Lower lobe of right lung (tissue), 2 donors: ENCODE measurements at regions not wholly inside any gene's neighbourhood (a gene's known extent, or its start where the extent isn't known, plus 50 kb on each side); places are given as distances from the start of the nearest gene placed in this dataset.

Source experiments
- ATAC-seq, 2 donors: fragments of 200-7000 bp; cut with Tn5 transposase; one replicate each; pipeline ENCODE4 v1.9.1; 2020 to 2022; ENCODE audit warnings: mild to moderate bottlenecking in 2 of 2, moderate library complexity in 2 of 2
- DNase-seq: peaks from one replicate; pipeline ENCODE4 v3.0.0-alpha.2; 2020
- H3K27ac ChIP-seq: fragments of 200-600 bp; one replicate; pipeline ENCODE4 v1.8.0; 2022
- H3K27me3 ChIP-seq: fragments of 200-600 bp; one replicate; pipeline ENCODE4 v1.8.0; 2022; ENCODE audit warnings: low read depth
- H3K36me3 ChIP-seq: fragments of 200-600 bp; one replicate; pipeline ENCODE4 v1.8.0; 2022; ENCODE audit warnings: mild to moderate bottlenecking
- H3K4me1 ChIP-seq: fragments of 200-600 bp; one replicate; pipeline ENCODE4 v1.8.0; 2022
- H3K4me3 ChIP-seq: fragments of 200-600 bp; one replicate; pipeline ENCODE4 v1.8.0; 2022; ENCODE audit warnings: mild to moderate bottlenecking
- H3K9me3 ChIP-seq: fragments of 200-600 bp; one replicate; pipeline ENCODE4 v1.8.0; 2022
- intact Hi-C: fragments of 100-400 bp; cut with DNase I; formaldehyde crosslinking; loops from one replicate; pipeline ENCODE4 v1.11.0; 2022
- TF ChIP-seq, protein P1 (sequence below): fragments of 200-600 bp; IDR thresholded peaks from one replicate; pipeline ENCODE4 v1.8.0; 2022; ENCODE audit warnings: antibody characterized with exemption, mild to moderate bottlenecking
- donor health status: DM: no; HTN: yes; CAD: no; lungs with severe emphysema.

DNA sequence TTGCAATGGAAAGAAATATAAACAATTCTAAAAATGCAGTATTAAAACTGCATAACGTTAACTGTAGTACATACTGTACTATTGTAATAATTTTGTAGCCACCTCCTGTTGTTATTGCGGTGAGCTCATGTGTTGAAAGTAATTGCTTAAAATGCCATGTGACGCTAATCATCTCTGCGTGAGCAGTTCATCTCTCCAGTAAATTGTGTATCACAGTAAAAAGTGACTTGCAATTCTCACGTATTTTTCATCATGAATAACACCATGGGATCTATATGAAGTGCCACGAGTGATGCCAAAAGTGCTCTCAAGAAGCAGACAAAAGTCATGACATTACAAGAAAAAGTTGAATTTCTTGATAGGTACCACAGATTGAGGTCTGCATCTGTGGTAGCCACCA is 82.4 kb upstream of the CYYR1 start:
- TF ChIP-seq, protein P1, sequence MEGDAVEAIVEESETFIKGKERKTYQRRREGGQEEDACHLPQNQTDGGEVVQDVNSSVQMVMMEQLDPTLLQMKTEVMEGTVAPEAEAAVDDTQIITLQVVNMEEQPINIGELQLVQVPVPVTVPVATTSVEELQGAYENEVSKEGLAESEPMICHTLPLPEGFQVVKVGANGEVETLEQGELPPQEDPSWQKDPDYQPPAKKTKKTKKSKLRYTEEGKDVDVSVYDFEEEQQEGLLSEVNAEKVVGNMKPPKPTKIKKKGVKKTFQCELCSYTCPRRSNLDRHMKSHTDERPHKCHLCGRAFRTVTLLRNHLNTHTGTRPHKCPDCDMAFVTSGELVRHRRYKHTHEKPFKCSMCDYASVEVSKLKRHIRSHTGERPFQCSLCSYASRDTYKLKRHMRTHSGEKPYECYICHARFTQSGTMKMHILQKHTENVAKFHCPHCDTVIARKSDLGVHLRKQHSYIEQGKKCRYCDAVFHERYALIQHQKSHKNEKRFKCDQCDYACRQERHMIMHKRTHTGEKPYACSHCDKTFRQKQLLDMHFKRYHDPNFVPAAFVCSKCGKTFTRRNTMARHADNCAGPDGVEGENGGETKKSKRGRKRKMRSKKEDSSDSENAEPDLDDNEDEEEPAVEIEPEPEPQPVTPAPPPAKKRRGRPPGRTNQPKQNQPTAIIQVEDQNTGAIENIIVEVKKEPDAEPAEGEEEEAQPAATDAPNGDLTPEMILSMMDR, result no peak
- intact Hi-C loops, result no loop called here
- Histone ChIP-seq H3K4me3 (no peak overlapping the region), H3K9me3 (no peaks in the 10 kb centered on the region), H3K36me3 (no peaks in the 10 kb centered on the region), H3K4me1 (no peaks in the 10 kb centered on the region), H3K27ac (no peak overlapping the region), H3K27me3 (no peaks in the 10 kb centered on the region)
- DNase-seq (no peak), ATAC-seq (no peak)

GRCh38 chr21:26653430-26653829 is 80.3 kb upstream of the CYYR1 start:
- Histone ChIP-seq H3K27ac (no peak overlapping the region), H3K4me1 (no peaks in the 10 kb centered on the region), H3K4me3 (no peak overlapping the region), H3K36me3 (no peaks in the 10 kb centered on the region), H3K27me3 (no peaks in the 10 kb centered on the region), H3K9me3 (no peaks in the 10 kb centered on the region)
- DNase-seq (no peak), ATAC-seq (no peak)
- intact Hi-C loops, result no loop called here
- TF ChIP-seq, protein P1, result no peak

DNA sequence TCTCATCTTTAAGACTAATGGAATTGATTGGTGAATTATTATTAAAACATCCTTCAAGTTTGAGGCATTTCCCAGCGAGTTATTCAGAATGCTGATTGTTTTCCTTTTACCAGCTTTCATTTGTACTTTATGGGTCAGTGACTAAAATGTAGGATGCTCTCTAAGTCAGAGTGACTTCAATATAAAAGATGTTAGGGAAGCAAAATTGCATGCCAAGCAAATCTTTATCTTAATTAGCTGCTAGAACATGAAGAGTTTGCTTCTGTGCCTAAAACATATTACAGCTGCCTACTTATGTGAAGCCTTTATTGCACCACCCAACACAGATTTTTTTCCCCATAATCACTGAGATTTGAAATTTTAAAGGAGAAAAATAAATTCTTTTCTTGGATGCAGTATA is 79.8 kb upstream of the CYYR1 start:
- H3K27ac ChIP-seq, result no peak overlapping the region
- DNase-seq (no peak), ATAC-seq (no peak)
- H3K4me3 ChIP-seq, result no peak overlapping the region
- intact Hi-C loops, result no loop called here
- TF ChIP-seq, protein P1, result no peak
- no peaks in the 10 kb centered on the region for H3K4me1 ChIP-seq
- H3K9me3 ChIP-seq, result no peaks in the 10 kb centered on the region
- no peaks in the 10 kb centered on the region for H3K36me3 ChIP-seq
- H3K27me3 ChIP-seq, result no peaks in the 10 kb centered on the region

- no peak for DNase-seq
- H3K27me3 ChIP-seq, result no peaks in the 10 kb centered on the region
- ATAC-seq, result no peak
- no peak overlapping the region for H3K27ac ChIP-seq
- H3K4me3 ChIP-seq, result no peak overlapping the region
- H3K9me3 ChIP-seq, result no peaks in the 10 kb centered on the region
- H3K4me1 ChIP-seq, result no peaks in the 10 kb centered on the region
- no peaks in the 10 kb centered on the region for H3K36me3 ChIP-seq
- TF ChIP-seq, protein P1, result no peak
- intact Hi-C loops, result no loop called here
Observed at GRCh38 chr21:26641062-26641461, 68.0 kb upstream of the CYYR1 start.

GRCh38 chr21:26637201-26637745 is 64.2 kb upstream of the CYYR1 start:
- Histone ChIP-seq H3K4me1 (no peaks in the 10 kb centered on the region), H3K27ac (no peak overlapping the region), H3K4me3 (no peak overlapping the region), H3K36me3 (no peaks in the 10 kb centered on the region), H3K9me3 (peaks cover 8% of the 10 kb centered on the region), H3K27me3 (no peaks in the 10 kb centered on the region)
- intact Hi-C loops, result no loop called here
- DNase-seq, result no peak
- no peak for ATAC-seq
- TF ChIP-seq, protein P1, result no peak

DNA sequence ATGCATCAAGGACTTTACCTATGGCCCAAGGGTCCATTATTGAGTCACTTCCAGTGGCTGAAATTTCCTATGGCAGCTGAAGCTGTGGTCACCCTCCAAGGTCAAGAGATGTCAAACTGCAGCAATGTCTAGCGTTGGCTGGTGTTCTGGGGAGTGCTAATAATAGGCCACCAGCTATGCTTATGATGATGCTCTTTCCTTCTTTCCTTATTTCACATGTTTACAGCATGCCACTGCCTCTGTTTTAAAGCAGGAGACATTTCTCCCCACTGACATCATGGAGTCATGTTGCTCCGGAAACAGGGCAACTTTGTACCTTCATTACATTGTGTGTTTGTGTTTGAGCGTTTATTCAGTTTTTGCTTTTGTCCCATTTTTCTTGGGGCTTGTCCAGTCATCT is 62.6 kb upstream of the CYYR1 start:
- Histone ChIP-seq H3K36me3 (no peaks in the 10 kb centered on the region), H3K27ac (no peak overlapping the region), H3K27me3 (no peaks in the 10 kb centered on the region), H3K4me3 (no peak overlapping the region), H3K4me1 (no peaks in the 10 kb centered on the region), H3K9me3 (peaks cover 14% of the 10 kb centered on the region)
- TF ChIP-seq, protein P1, result no peak
- DNase-seq (no peak), ATAC-seq (no peak)
- intact Hi-C loops, result no loop called here
